Uterus (tissue), 2 donors: ENCODE measurements at regions not wholly inside any gene's neighbourhood (a gene's known extent, or its start where the extent isn't known, plus 50 kb on each side); places are given as distances from the start of the nearest gene placed in this dataset.

Experiments
- POLR2A ChIP-seq, 2 donors: fragments of 450-650 bp; IDR thresholded peaks; one replicate each; pipeline ENCODE4 v1.6.1; 2016; ENCODE audit warnings: antibody characterized with exemption in 2 of 2, mild to moderate bottlenecking in 1 of 2, moderate library complexity in 1 of 2
- TF ChIP-seq, protein P1 (sequence below), 4 experiments: fragments of 200-600 bp in 2 of 4; fragments of 450-650 bp in 2 of 4; sonication (generic) in 2 of 4; IDR thresholded peaks; one replicate each; pipeline ENCODE4 v1.5.1; 2016 to 2019; ENCODE audit warnings: antibody characterized with exemption in 4 of 4, mild to moderate bottlenecking in 2 of 4, moderate library complexity in 1 of 4

DNA sequence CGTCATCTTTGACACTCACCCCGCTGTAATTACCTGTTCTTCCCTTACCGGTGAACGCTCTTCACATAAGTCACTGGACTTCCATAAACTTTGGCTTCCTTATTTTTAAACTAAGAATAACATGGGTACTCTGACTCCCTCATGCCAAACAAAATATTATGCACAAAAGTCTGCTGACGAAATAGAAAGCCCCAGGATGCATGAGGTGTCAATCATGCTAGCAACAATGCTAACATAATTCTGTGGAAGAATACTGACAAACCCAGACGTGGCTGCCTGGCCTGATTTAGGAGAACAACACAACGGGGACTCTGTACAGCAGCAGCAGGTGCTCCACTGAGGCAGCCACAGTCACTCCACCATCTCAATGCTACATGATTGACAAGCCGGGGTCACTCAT, 137.5 kb downstream of the CCDC71L start:
- TF ChIP-seq, protein P1, sequence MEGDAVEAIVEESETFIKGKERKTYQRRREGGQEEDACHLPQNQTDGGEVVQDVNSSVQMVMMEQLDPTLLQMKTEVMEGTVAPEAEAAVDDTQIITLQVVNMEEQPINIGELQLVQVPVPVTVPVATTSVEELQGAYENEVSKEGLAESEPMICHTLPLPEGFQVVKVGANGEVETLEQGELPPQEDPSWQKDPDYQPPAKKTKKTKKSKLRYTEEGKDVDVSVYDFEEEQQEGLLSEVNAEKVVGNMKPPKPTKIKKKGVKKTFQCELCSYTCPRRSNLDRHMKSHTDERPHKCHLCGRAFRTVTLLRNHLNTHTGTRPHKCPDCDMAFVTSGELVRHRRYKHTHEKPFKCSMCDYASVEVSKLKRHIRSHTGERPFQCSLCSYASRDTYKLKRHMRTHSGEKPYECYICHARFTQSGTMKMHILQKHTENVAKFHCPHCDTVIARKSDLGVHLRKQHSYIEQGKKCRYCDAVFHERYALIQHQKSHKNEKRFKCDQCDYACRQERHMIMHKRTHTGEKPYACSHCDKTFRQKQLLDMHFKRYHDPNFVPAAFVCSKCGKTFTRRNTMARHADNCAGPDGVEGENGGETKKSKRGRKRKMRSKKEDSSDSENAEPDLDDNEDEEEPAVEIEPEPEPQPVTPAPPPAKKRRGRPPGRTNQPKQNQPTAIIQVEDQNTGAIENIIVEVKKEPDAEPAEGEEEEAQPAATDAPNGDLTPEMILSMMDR (IDR thresholded peaks at IDR 0.05), result no peak
- TF ChIP-seq POLR2A (IDR thresholded peaks at IDR 0.05), result no peak
